HG03280 (cell line): ENCODE measurements at regions not wholly inside any gene's neighbourhood (a gene's known extent, or its start where the extent isn't known, plus 50 kb on each side); places are given as distances from the start of the nearest gene placed in this dataset.

Experiments used
- ATAC-seq: cut with Tn5 transposase; IDR thresholded peaks from one replicate; pipeline ENCODE4 v1.9.1; 2021; ENCODE audit warnings: mild to moderate bottlenecking, moderate library complexity; ENCODE audit not compliant: unreplicated experiment

DNA sequence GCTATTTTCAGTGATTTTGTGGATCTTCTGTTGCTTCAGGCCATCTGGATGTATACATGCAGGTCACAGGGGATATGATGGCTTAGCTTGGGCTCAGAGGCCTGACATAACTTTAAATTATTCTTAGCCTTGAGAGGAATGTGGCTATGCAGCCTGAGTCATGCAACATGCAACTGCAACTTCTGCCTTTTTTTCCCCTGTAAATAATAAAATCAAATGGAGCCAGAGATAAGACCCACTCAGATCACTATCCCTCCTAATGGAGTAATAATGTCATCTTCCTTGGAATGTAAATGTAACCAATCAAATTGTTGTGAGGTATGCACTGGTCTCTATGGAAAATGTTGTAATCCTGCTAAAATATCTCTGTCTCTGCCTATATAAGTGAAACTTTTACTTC lies 54.9 kb downstream of the MAGEB17 start:
- no peak for ATAC-seq

- no peak for ATAC-seq
These were observed 56.1 kb downstream of the MAGEB17 start for GRCh38 chrX:16223385-16223784.

DNA sequence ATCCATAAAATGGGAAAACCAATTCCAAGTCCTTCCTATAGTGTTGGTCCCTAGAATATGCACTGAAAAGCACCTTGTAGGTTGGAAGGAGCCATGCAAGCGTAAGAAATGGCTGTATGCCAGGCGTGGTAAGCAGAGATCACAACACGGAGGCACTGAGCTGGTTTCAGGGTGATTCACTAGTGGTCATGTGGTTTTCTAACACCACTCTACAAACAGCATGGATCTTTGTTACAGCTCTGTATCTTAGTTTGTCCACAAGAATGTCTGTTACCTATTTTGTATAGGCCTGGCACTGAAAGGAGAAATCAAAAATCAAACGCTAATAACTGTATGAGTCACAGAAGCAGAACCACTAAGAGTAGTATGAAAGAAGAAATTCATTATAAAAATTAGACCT lies 71.9 kb downstream of the MAGEB17 start:
- no peak for ATAC-seq

DNA sequence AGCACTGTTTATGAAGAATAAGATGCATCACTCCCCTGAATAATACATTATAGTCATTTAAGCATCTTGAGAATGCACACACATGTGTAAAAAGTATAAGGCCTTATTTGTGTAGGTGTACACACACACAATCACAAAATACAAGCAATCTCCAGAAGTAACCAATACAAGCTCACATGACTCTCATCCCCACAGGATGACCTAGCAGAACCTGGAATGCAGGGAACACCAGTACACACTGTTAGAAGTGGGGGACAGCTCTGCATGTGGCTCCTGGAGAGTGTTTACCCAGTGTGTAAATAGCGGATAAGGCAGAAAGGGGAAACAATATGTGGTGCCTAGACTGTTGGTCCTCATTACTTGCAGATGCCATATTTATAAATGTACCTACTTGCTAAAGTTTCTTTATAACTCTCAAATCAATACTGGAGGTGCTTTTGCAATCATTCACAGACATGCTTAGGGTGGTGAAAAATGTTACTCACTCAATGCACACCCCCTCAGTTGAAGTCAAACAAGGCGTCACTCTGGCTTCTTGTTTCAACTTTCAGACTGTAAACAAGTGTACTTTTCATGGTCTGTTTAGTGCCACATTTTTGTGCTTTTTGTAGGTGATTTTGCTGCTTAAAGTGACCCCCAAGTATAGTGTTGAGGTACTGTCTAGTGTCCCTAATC lies 73.1 kb downstream of the MAGEB17 start:
- ATAC-seq: no peak

GRCh38 chrX:16240968-16241367 lies 73.7 kb downstream of the MAGEB17 start:
- no peak for ATAC-seq

DNA sequence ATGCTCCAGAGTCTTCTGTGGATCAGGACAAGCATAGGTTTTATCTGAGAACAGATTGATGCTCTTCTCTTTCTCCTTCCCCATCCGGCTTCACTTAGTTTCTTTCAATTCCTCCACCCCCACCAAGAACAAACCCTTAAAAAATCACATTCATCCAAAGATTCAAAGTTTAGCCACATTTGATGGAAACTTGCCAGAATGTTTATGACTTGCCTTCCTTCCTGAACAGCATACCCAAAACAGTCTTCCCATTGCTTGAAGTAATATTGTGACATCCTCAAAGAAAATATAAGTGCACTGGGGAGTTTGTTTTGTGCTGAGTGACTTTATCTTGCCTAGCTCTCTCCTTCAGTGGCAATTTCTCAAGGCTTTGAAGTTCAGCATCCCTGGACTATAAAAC lies 83.0 kb downstream of the MAGEB17 start:
- no peak for ATAC-seq

DNA sequence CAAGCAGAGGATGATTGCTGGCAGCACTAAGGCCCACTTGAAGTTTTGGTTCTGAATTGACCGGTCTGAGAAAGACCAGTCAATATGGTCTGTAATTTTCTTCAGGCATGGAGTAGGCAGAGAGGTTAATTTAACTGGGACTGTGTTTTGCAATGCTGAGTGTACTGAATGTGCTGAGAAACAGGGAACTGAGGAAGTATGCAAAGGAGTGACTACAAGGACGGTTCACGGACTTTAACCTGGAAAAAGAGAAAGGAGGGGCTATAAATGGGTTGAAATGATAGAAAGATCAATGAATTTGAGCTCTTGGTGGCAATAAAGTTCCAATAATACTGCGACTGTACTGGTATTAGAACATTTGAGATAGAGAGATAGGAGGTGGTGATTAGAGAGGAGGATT lies 84.5 kb downstream of the MAGEB17 start:
- ATAC-seq: no peak

GRCh38 chrX:16258882-16259281 lies 91.6 kb downstream of the MAGEB17 start:
- no peak for ATAC-seq

GRCh38 chrX:16267431-16267830 lies 100.2 kb downstream of the MAGEB17 start:
- ATAC-seq: no peak

DNA sequence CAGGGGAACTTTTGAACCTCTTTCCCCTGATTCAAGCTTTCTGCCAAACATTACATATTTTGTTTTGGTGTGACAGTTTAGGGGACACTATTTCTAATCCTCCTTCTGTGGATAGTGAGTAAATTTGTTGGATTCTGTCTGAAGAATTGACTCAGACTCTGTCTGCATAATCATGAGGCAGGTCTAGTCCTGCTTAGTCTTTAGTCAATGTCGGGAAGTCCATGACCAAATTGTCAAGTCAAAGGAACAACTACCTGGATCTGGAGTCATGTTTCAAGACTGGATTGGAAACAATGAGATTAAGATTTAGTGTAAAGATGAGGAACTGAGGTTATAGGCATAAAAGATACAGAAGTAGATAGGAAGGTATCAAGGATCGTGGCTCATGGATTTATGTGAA lies 100.9 kb downstream of the MAGEB17 start:
- no peak for ATAC-seq

DNA sequence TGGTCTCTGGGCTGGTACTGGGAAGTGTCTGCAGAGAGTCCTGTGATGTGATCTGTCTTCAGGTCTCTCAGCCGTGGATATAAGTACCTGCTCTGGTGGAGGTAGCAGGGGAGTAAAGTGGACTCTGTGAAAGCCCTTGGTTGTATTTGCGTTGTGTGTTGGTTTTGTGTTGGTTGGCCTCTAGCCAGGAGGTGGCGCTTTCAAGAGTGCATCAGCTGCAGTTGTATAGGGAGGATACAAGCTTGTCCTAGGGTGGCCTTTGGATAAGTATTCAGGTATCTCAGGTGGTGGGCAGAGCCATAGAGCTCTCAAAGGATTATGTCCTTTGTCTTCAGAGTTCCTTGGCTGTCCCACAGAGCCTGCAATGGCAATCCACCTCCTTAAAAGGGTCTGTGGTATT lies 111.6 kb downstream of the MAGEB17 start:
- ATAC-seq: no peak

GRCh38 chrX:16282209-16282608 lies 114.9 kb downstream of the MAGEB17 start:
- no peak for ATAC-seq

GRCh38 chrX:16284842-16285241 lies 117.6 kb downstream of the MAGEB17 start:
- no peak for ATAC-seq

- no peak for ATAC-seq
These were observed 123.7 kb downstream of the MAGEB17 start for GRCh38 chrX:16290997-16291396.

DNA sequence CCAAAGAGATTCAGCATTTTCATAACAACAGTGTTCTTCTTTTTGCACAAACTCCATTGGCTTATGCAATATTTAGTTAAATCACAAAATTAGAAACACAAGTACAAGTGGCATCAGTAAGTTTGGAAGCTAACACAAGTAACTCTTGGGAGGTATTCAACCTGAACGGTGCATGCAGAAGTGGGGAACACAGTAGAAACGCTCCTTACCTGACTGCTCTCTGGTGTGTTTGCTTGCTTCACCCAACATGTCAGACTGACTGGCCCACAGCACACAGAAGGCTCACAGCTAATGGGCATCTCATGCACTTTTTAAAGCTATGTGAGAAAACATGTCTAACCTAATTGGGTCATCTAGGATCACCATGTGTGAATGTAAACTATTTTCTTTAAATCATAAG lies 133.6 kb downstream of the MAGEB17 start:
- no peak for ATAC-seq

GRCh38 chrX:16304751-16305150 lies 137.5 kb downstream of the MAGEB17 start:
- no peak for ATAC-seq

DNA sequence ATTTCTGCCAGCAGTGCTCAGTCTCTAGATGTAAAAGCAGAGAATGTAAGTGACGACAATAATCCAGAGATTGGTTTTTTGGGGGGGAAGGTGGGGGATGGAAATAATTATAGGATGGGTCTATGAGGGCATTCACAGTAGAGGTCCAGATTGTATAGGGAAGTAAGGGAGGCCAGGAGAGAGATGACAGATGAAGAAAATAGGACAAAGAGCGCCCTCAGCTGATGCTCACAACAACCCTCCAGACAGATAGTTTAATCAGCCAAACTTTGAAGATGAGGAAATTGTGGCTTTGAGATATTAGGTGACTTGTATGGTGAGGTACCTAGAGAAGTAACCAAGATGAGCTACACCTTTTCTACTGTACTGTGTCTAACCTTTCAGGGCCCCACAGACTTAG lies 137.9 kb downstream of the MAGEB17 start:
- no peak for ATAC-seq

GRCh38 chrX:16307950-16308349 lies 140.7 kb downstream of the MAGEB17 start:
- ATAC-seq: no peak

DNA sequence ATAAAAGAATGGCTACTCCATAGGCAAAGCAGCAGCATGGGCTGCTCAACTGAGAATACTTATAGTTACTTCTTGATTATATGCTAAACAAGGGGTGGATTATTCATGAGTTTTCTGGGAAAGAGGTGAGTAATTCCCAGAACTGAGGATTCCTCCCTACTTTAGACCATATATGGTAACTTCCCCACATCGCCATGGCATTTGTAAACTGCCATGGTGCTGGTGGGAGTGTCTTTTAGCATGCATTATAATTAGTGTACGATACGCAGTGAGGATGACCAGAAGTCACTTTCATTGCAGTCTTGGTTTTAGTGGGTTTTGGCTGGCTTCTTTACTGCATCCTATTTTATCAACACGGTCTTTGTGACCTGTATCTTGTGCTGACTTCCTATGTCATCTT lies 141.5 kb downstream of the MAGEB17 start:
- ATAC-seq: no peak

- ATAC-seq: no peak
These were observed 143.0 kb downstream of the MAGEB17 start for GRCh38 chrX:16310326-16310725.

DNA sequence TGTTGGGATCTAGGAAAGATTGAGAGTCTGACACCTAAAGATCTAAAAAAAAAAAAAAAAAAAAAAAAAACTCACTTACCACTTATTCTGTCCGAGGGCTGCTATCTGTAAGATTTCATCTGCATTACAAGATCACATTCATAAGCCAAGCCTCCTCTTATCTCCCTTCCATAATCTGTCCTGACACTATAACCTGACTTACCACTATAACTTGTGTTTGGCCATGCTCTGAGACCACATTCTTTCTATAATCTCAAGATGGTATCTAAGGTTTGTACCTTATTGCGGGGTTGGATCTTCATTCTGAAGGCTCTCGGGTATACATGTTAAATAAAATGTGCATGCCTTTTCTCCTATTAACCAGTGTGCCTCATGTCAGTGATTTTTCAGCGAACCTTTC lies 144.4 kb downstream of the MAGEB17 start:
- no peak for ATAC-seq

- ATAC-seq: no peak
These were observed 145.7 kb downstream of the MAGEB17 start for GRCh38 chrX:16312761-16313623.
